ENCODE measurements at regions not wholly inside any gene's neighbourhood (a gene's known extent, or its start where the extent isn't known, plus 50 kb on each side); places are given as distances from the start of the nearest gene placed in this dataset.

GRCh38 chr1:191016765-191017164 lies 539.1 kb upstream of the BRINP3 start:
- TF ChIP-seq NR2C2 (CRISPR knock-in tag; IDR thresholded peaks at IDR 0.05) (no peak), NR2C2 (tag; IDR thresholded peaks at IDR 0.05) (no peak), POLR2A (conservative IDR thresholded peaks at IDR 0.05) (no peak)
